ENCODE measurements at regions not wholly inside any gene's neighbourhood (a gene's known extent, or its start where the extent isn't known, plus 50 kb on each side); places are given as distances from the start of the nearest gene placed in this dataset.

- TF ChIP-seq REST (IDR thresholded peaks at IDR 0.05; ENCODE audit: low read depth): no peak
- no peak for TF ChIP-seq EGR1 (IDR thresholded peaks at IDR 0.05; ENCODE audit: low read depth)
- TF ChIP-seq SP1 (IDR thresholded peaks at IDR 0.05; ENCODE audit: low read depth): no peak
- TF ChIP-seq JUND (IDR thresholded peaks at IDR 0.05): no peak
- TF ChIP-seq ATF3 (IDR thresholded peaks at IDR 0.05): no peak
- TF ChIP-seq RAD21 (IDR thresholded peaks at IDR 0.05; ENCODE audit: low read depth): no peak
- no peak for TF ChIP-seq MAX (IDR thresholded peaks at IDR 0.05)
- no peak for TF ChIP-seq ELF1 (IDR thresholded peaks at IDR 0.05; ENCODE audit: borderline replicate concordance, low read depth)
- no peak for TF ChIP-seq POLR2A (IDR thresholded peaks at IDR 0.05; ENCODE audit: borderline replicate concordance, extremely low read depth, insufficient read depth, insufficient read length)
- TF ChIP-seq SRF (IDR thresholded peaks at IDR 0.05; ENCODE audit: low read depth): no peak
These were observed 103.7 kb downstream of the GOSR1 start (continued) for GRCh38 chr17:30580916-30581315.

- no peaks in the 10 kb centered on the region for H3K36me3 ChIP-seq (ENCODE audit: control insufficient read depth in 1 of 2, insufficient read depth in 2 of 2, low read length in 2 of 2)
- no peaks in the 10 kb centered on the region for H3K9me3 ChIP-seq (ENCODE audit: control insufficient read depth in 1 of 2, insufficient read depth in 1 of 2, low read depth in 1 of 2, low read length in 2 of 2)
- no peaks in the 10 kb centered on the region for H3K79me2 ChIP-seq (ENCODE audit: insufficient read depth, low read length)
- RAD21 ChIA-PET (ENCODE audit: low non-redundant PET in 1 of 2, low total read pairs in 2 of 2, uncharacterized antibody in 2 of 2, unreplicated experiment in 2 of 2): no interaction called here
- CTCF ChIA-PET: no interaction called here
- BruUV-seq (replicated peaks): no TSS peak
- no peaks in the 10 kb centered on the region for H3K4me1 ChIP-seq (ENCODE audit: control insufficient read depth in 1 of 2, insufficient read depth in 2 of 2, low read length in 2 of 2)
- intact Hi-C loops (cut with micrococcal nuclease): no loop called here
- H3K27ac ChIP-seq (ENCODE audit: low read depth, low read length): no peak overlapping the region
- H4K20me1 ChIP-seq (ENCODE audit: insufficient read depth): no peaks in the 10 kb centered on the region
- ATAC-seq: no peak
- no peak overlapping the region for H3K4me3 ChIP-seq (replicated peaks in 1 of 2; ENCODE audit: low read depth in 1 of 2, low read length in 2 of 2)
- DNase-seq (ENCODE audit: low read depth, low spot score): no peak
- no peak overlapping the region for H3K4me2 ChIP-seq (ENCODE audit: low read length)
- H3K9me2 ChIP-seq (ENCODE audit: insufficient read depth): no peaks in the 10 kb centered on the region
- no peak overlapping the region for H3K9ac ChIP-seq (ENCODE audit: low read length)
- H3K27me3 ChIP-seq (ENCODE audit: insufficient read depth, low read length): no peaks in the 10 kb centered on the region
- POLR2A ChIA-PET: no interaction called here
- H2AFZ ChIP-seq (ENCODE audit: low read depth, low read length, poor library complexity, severe bottlenecking): no peak overlapping the region
- no peak for TF ChIP-seq SIN3A (IDR thresholded peaks at IDR 0.05; ENCODE audit: low read depth)
- no peak for TF ChIP-seq ZFX (IDR thresholded peaks at IDR 0.05)
- TF ChIP-seq CTCF (IDR thresholded peaks at IDR 0.05 in 2 of 3, conservative IDR thresholded peaks at IDR 0.05 in 1 of 3; ENCODE audit: borderline replicate concordance in 1 of 3, insufficient read depth in 1 of 3, low read depth in 2 of 3, low read length in 2 of 3): no peak
- TF ChIP-seq MAX (IDR thresholded peaks at IDR 0.05): no peak
- TF ChIP-seq ZNF274 (IDR thresholded peaks at IDR 0.05; ENCODE audit: low read depth, low read length): no peak
- no peak for TF ChIP-seq SRF (IDR thresholded peaks at IDR 0.05; ENCODE audit: low read depth)
- no peak for TF ChIP-seq FOSL1 (IDR thresholded peaks at IDR 0.05; ENCODE audit: low read depth)
- TF ChIP-seq CEBPB (IDR thresholded peaks at IDR 0.05; ENCODE audit: low read depth): no peak
- no peak for TF ChIP-seq TCF7L2 (IDR thresholded peaks at IDR 0.05; ENCODE audit: borderline replicate concordance, extremely low read depth, insufficient read depth, insufficient read length)
- no peak for TF ChIP-seq POLR2AphosphoS5 (IDR thresholded peaks at IDR 0.05; ENCODE audit: low read depth, low read length)
- no peak for TF ChIP-seq JUND (IDR thresholded peaks at IDR 0.05)
- no peak for TF ChIP-seq POLR2A (IDR thresholded peaks at IDR 0.05; ENCODE audit: borderline replicate concordance, extremely low read depth, insufficient read depth, insufficient read length)
These were observed 102.6 kb downstream of the GOSR1 start for GRCh38 chr17:30579610-30580315.

Data from HCT116 (cell line).